ENCODE measurements at regions not wholly inside any gene's neighbourhood (a gene's known extent, or its start where the extent isn't known, plus 50 kb on each side); places are given as distances from the start of the nearest gene placed in this dataset.
"Not testable (repeated sequence)": the region's sequence is repeated elsewhere in the genome, so short reads cannot be mapped to it uniquely, and the experiment has no call there.

- H3K4me3 ChIP-seq (ENCODE audit: low read depth, low read length), result no peak overlapping the region
- TF ChIP-seq CTCF (IDR thresholded peaks at IDR 0.05; ENCODE audit: insufficient read depth, low read depth, low read length), result no peak
Observed at GRCh38 chr12:9406564-9407424, 198.6 kb upstream of the PZP start.

GRCh38 chr12:9405886-9406563, 197.8 kb upstream of the PZP start:
- DNase-seq (ENCODE audit: low read depth), result no peak
- H3K4me3 ChIP-seq (ENCODE audit: low read depth, low read length), result no peak overlapping the region
- no peak for TF ChIP-seq CTCF (IDR thresholded peaks at IDR 0.05; ENCODE audit: insufficient read depth, low read depth, low read length)

More at GRCh38 chr12:9406564-9407424, 198.6 kb upstream of the PZP start:
- no peak for DNase-seq (ENCODE audit: low read depth)

- TF ChIP-seq CTCF (IDR thresholded peaks at IDR 0.05; ENCODE audit: insufficient read depth, low read depth, low read length), result no peak
- H3K4me3 ChIP-seq (ENCODE audit: low read depth, low read length), result no peak overlapping the region
- DNase-seq (ENCODE audit: low read depth), result no peak
Observed at GRCh38 chr12:9404469-9405260, 196.5 kb upstream of the PZP start.

- H3K4me3 ChIP-seq (ENCODE audit: low read depth, low read length), result no peak overlapping the region
- DNase-seq (ENCODE audit: low read depth), result no peak
- TF ChIP-seq CTCF (IDR thresholded peaks at IDR 0.05; ENCODE audit: insufficient read depth, low read depth, low read length), result no peak
Observed at GRCh38 chr12:9404031-9404430, 195.8 kb upstream of the PZP start.

DNA sequence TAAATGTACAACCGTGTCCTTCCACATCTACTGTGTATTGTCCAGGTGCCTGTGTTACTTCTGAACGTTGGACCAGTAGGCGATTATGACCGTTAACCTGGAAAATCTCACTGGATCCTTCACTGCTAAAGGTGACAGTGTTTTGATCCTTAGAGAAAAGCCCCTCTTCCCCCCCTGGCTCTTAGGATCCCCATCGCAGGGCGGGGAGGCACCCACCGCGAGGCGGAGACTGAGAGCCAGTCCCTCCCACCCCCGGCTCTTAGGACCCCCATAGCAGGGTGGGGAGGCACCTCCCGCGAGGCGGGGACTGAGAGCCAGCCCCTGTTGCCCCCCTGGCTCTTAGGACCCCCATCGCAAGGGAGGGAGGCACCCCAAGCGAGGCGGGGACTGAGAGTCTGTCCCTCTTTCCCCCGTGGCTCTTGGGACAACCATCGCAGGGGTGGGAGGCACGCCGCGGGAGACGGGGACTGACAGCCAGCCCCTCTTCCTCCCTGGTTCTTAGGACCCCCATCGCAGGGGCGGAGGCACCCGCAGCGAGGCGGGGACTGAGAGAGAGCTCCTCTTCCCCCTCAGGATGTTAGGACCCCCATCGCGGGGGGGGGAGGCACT, 194.3 kb upstream of the PZP start:
- not testable (repeated sequence) for DNase-seq (ENCODE audit: low read depth); H3K4me3 ChIP-seq (ENCODE audit: low read depth, low read length)

DNA sequence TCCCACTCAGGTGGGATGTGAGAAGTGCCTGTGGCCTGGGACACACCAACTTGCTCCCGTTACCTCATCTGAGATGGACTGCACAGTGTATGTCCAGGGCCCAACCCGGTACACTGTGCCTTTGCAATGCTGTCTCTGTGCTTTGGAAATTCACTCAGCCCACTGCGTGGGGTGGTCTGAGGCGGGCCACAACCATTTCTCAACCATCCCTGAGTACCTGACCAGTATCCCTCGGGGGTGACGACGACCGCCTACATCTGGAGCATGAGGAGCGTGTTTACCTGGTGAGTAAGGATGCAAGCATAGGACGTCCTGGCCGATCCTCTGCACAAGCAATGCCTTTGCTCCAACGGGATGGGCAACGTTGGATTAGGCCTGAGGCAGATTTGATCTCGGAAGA, 188.2 kb upstream of the PZP start:
- H3K4me3 ChIP-seq (ENCODE audit: low read depth, low read length); DNase-seq (ENCODE audit: low read depth): not testable (repeated sequence)

- H3K4me3 ChIP-seq (ENCODE audit: low read depth, low read length); DNase-seq (ENCODE audit: low read depth): not testable (repeated sequence)
Observed at GRCh38 chr12:9395220-9395619, 187.0 kb upstream of the PZP start.

GRCh38 chr12:9392842-9393241, 184.6 kb upstream of the PZP start:
- DNase-seq (ENCODE audit: low read depth), result no peak
- no peak for TF ChIP-seq CTCF (IDR thresholded peaks at IDR 0.05; ENCODE audit: insufficient read depth, low read depth, low read length)
- no peak overlapping the region for H3K4me3 ChIP-seq (ENCODE audit: low read depth, low read length)

Measured in fibroblast of villous mesenchyme (primary cell).